Hematopoietic multipotent progenitor cell treated with erythropoietin and hydrocortisone succinate and interleukin-3 and kit ligand, for 4 days (in vitro differentiated cells): ENCODE measurements at regions not wholly inside any gene's neighbourhood (a gene's known extent, or its start where the extent isn't known, plus 50 kb on each side); places are given as distances from the start of the nearest gene placed in this dataset.
A peak's percentile ranks its signal among the peaks of the same experiment; 100 is the strongest.

ENCODE experiments used
- DNase-seq: peaks from one replicate; pipeline ENCODE4 v3.0.0-alpha.2; 2015

- DNase-seq, result no peak
Measured at GRCh38 chr12:109648521-109648920, 65.1 kb upstream of the FAM222A start.

DNA sequence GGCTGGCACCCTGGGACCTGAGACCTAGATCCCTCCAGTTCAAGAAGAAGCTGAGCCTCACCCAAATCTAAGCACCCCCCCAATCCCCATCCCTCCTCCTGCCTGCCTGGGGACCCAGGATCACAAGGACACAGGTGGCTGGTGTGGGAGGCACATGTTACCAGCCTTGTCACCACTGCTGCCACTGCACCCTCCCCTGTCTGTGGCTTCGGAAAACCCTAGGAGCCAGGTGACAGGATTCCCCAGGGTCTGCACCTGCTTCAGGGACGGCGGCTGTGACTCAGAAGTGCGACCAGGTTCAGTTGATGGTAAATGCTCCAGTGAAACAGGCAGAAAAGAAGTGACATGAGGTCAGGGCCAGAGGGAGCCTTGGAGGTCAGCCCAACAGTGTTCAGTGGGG lies 62.8 kb upstream of the FAM222A start:
- no peak for DNase-seq

- no peak for DNase-seq
Measured at GRCh38 chr12:109651596-109651995, 62.0 kb upstream of the FAM222A start.

- DNase-seq, result no peak
Measured at GRCh38 chr12:109652233-109652976, 61.2 kb upstream of the FAM222A start.

DNA sequence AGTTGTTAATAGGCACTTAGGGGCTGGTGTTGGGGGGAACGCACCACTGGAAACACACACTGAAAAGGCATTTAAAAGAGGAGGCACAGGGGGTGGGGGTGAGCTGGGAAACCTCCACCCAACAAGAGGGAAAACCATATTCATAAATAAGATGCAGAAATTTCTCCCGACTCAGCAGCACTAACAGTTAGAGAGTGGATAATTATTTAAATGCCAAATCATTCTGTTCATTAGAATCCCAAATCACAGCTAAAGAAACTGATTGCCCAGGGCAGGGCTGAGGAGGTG lies 60.7 kb upstream of the FAM222A start:
- DNase-seq, result no peak

DNA sequence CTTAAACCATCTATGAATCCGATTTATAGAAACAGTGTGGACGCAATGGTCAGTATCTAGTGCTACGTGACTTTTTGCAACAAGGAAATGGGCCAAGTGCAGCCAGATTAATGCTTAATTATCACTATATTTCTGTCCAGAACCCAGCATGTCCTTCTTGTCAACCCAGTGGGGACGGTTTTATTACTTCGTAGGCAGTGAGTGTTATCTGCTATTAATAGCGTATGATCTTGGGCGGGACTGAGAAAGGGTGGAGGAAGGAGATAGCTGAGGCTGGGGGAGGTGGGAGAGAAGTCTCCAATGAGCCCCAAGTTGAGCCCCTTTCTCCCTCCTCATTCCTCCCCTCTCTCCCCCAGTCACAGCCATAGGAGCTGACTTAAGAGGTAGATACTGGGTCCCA lies 59.7 kb upstream of the FAM222A start:
- peak; percentile 10 for DNase-seq

GRCh38 chr12:109654357-109654756 lies 59.3 kb upstream of the FAM222A start:
- DNase-seq, result no peak

GRCh38 chr12:109655578-109655977 lies 58.0 kb upstream of the FAM222A start:
- no peak for DNase-seq

- no peak for DNase-seq
Measured at GRCh38 chr12:109656743-109657142, 56.9 kb upstream of the FAM222A start.

DNA sequence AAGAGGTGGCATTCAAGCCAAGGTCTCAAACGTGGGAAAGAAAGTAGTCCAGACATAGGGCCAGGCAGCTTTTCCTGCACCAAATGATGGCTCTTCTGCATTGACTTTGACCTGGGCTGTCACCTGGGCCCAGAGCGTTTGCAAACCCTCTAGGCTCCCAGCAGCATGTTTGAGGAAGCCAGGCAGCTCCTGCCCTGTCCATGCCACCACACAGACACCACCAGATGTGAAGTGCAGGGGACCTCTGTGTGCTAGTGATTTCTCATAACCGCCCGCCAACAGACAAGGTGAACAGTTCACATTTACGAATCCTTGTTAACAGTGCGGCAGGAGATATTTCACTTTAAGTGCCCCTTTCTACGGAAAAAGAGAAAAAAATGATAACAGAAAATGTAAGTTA lies 49.8 kb upstream of the FAM222A start:
- no peak for DNase-seq
